ENCODE measurements at regions not wholly inside any gene's neighbourhood (a gene's known extent, or its start where the extent isn't known, plus 50 kb on each side); places are given as distances from the start of the nearest gene placed in this dataset.

DNA sequence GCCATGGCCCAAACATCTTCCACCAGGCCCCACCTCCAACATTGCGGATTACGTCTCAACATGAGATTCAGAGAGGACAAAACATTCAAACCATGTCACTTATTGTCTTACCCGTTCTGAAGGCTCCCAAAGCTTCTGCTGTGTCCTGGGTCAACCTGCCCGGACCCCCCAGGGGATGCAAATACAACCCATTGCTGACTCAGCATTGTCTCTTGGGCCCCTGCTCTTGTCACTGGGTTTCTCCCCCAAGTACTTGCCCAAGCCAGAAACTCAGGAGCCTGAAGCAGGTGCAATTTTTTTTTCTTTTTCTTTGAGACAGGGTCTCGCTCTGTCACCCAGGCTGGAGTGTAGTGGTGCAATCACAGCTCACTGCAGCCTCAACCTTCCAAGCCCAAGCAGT, 144.5 kb downstream of the KCTD15 start:
- TF ChIP-seq, protein P1, sequence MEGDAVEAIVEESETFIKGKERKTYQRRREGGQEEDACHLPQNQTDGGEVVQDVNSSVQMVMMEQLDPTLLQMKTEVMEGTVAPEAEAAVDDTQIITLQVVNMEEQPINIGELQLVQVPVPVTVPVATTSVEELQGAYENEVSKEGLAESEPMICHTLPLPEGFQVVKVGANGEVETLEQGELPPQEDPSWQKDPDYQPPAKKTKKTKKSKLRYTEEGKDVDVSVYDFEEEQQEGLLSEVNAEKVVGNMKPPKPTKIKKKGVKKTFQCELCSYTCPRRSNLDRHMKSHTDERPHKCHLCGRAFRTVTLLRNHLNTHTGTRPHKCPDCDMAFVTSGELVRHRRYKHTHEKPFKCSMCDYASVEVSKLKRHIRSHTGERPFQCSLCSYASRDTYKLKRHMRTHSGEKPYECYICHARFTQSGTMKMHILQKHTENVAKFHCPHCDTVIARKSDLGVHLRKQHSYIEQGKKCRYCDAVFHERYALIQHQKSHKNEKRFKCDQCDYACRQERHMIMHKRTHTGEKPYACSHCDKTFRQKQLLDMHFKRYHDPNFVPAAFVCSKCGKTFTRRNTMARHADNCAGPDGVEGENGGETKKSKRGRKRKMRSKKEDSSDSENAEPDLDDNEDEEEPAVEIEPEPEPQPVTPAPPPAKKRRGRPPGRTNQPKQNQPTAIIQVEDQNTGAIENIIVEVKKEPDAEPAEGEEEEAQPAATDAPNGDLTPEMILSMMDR (IDR thresholded peaks at IDR 0.05; ENCODE audit: borderline replicate concordance, extremely low read depth, low read length, poor library complexity, severe bottlenecking): no peak
- no peak for TF ChIP-seq EZH2 (IDR thresholded peaks at IDR 0.05; ENCODE audit: borderline replicate concordance, low read depth, low read length, severe bottlenecking)
